SU-DHL-6 (cell line): ENCODE measurements at regions not wholly inside any gene's neighbourhood (a gene's known extent, or its start where the extent isn't known, plus 50 kb on each side); places are given as distances from the start of the nearest gene placed in this dataset.

Experiments
- CTCF ChIP-seq: fragments of 200-600 bp; sonication (generic); IDR thresholded peaks from one replicate; pipeline ENCODE4 v1.5.1; 2017; ENCODE audit warnings: antibody characterized with exemption, mild to moderate bottlenecking, low read length, moderate library complexity; ENCODE audit not compliant: insufficient read depth, poor library complexity, severe bottlenecking
- EZH2phosphoT487 ChIP-seq: fragments of 200-600 bp; sonication (generic), shearing (Covaris generic); conservative IDR thresholded peaks from 2 replicates; pipeline ENCODE4 v1.6.1; 2018; ENCODE audit warnings: mild to moderate bottlenecking, antibody characterized with exemption, low read length, moderate library complexity, mixed read lengths

- no peak for TF ChIP-seq CTCF
- no peak for TF ChIP-seq EZH2phosphoT487
Observed at GRCh38 chr2:189364607-189365006, 76.7 kb upstream of the WDR75 start.
